ENCODE measurements at regions not wholly inside any gene's neighbourhood (a gene's known extent, or its start where the extent isn't known, plus 50 kb on each side); places are given as distances from the start of the nearest gene placed in this dataset.

- no peaks in the 10 kb centered on the region for H3K27me3 ChIP-seq
- H3K4me1 ChIP-seq: no peaks in the 10 kb centered on the region
- H3K4me3 ChIP-seq: no peak overlapping the region
- DNase-seq: no peak
- TF ChIP-seq POLR2AphosphoS5 (IDR thresholded peaks at IDR 0.05) (no peak), CTCF (IDR thresholded peaks at IDR 0.05) (no peak)
- peaks cover 6 to 69% (median 62%) of the 10 kb centered on the region in 4 donors for H3K36me3 ChIP-seq
- no peaks in the 10 kb centered on the region for H3K9me3 ChIP-seq
- intact Hi-C loops (cut with DNase I; ENCODE audit: low total_unique reads): no loop called here
- no peak overlapping the region for H3K27ac ChIP-seq
- WGBS, 5 donors: 71 to 85% (median 74%) methylated on average over 3 of the region's 3 CpGs
Measured at GRCh38 chr1:77632216-77632615, 50.2 kb downstream of the ZZZ3 start.

- no peak for DNase-seq
- no peak overlapping the region for H3K4me3 ChIP-seq
- H3K27ac ChIP-seq: no peak overlapping the region
- peaks cover 6 to 70% (median 60%) of the 10 kb centered on the region in 4 donors for H3K36me3 ChIP-seq
- no peak for TF ChIP-seq POLR2AphosphoS5 (IDR thresholded peaks at IDR 0.05)
- TF ChIP-seq CTCF (IDR thresholded peaks at IDR 0.05): no peak
- TF ChIP-seq POLR2A (IDR thresholded peaks at IDR 0.05): no peak
- TF ChIP-seq EP300 (IDR thresholded peaks at IDR 0.05): no peak
- H3K4me1 ChIP-seq: no peaks in the 10 kb centered on the region
- WGBS, 5 donors: 87 to 91% (median 91%) methylated on average over 1 of the region's 1 CpG
- no peaks in the 10 kb centered on the region for H3K9me3 ChIP-seq
- H3K27me3 ChIP-seq: no peaks in the 10 kb centered on the region
- intact Hi-C loops (cut with DNase I; ENCODE audit: low total_unique reads): no loop called here
Measured at GRCh38 chr1:77631751-77632150, 50.7 kb downstream of the ZZZ3 start.

- Histone ChIP-seq H3K27ac (no peak overlapping the region), H3K36me3 (peaks cover 8 to 73% (median 59%) of the 10 kb centered on the region in 4 donors), H3K27me3 (no peaks in the 10 kb centered on the region), H3K4me1 (no peaks in the 10 kb centered on the region), H3K4me3 (no peak overlapping the region), H3K9me3 (no peaks in the 10 kb centered on the region)
- intact Hi-C loops (cut with DNase I; ENCODE audit: low total_unique reads): no loop called here
- DNase-seq: no peak
- WGBS, 5 donors: 93 to 98% (median 96%) methylated on average over 1 of the region's 1 CpG
- TF ChIP-seq CTCF (IDR thresholded peaks at IDR 0.05) (no peak), EP300 (IDR thresholded peaks at IDR 0.05) (no peak), POLR2AphosphoS5 (IDR thresholded peaks at IDR 0.05) (no peak), POLR2A (IDR thresholded peaks at IDR 0.05) (no peak)
Measured at GRCh38 chr1:77631302-77631701, 51.2 kb downstream of the ZZZ3 start.

GRCh38 chr1:77627978-77628570 is 54.4 kb downstream of the ZZZ3 start:
- Histone ChIP-seq H3K36me3 (peaks cover 11 to 63% (median 60%) of the 10 kb centered on the region in 4 donors), H3K27me3 (no peaks in the 10 kb centered on the region), H3K9me3 (no peaks in the 10 kb centered on the region), H3K27ac (no peak overlapping the region), H3K4me3 (no peak overlapping the region), H3K4me1 (no peaks in the 10 kb centered on the region)
- TF ChIP-seq POLR2AphosphoS5 (IDR thresholded peaks at IDR 0.05): no peak
- no peak for TF ChIP-seq EP300 (IDR thresholded peaks at IDR 0.05)
- no peak for TF ChIP-seq CTCF (IDR thresholded peaks at IDR 0.05)
- TF ChIP-seq POLR2A (IDR thresholded peaks at IDR 0.05): no peak
- DNase-seq: no peak
- intact Hi-C loops (cut with DNase I; ENCODE audit: low total_unique reads): no loop called here
- WGBS, 5 donors: 85 to 97% (median 89%) methylated on average over 4 of the region's 4 CpGs
